ENCODE measurements at regions not wholly inside any gene's neighbourhood (a gene's known extent, or its start where the extent isn't known, plus 50 kb on each side); places are given as distances from the start of the nearest gene placed in this dataset.

DNA sequence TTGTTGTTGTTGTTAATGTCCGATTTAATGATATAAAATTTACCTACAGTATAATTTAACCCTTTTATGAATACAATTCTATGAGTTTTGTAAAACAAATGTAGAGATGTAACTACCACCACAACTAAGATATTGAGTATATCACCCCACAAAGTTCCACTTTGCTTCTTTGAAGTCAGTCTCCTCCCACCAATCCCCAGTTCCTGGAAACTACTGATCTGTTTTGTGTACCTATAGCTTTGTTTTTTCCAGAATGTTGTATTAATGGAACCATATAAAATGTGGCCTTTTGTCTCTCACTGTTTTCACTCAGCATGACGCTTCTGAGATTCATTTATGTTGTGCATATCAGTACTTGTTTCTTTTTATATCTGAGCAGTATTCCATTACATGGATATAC lies 52.3 kb upstream of the FAM9C start:
- TF ChIP-seq SP1 (IDR thresholded peaks at IDR 0.05) = no peak
- no peak for TF ChIP-seq GABPA (IDR thresholded peaks at IDR 0.05 in 1 of 2, conservative IDR thresholded peaks at IDR 0.05 in 1 of 2)
- no peak for TF ChIP-seq EGR1 (IDR thresholded peaks at IDR 0.05; ENCODE audit: low read depth in 2 of 2)
- TF ChIP-seq, protein P1, sequence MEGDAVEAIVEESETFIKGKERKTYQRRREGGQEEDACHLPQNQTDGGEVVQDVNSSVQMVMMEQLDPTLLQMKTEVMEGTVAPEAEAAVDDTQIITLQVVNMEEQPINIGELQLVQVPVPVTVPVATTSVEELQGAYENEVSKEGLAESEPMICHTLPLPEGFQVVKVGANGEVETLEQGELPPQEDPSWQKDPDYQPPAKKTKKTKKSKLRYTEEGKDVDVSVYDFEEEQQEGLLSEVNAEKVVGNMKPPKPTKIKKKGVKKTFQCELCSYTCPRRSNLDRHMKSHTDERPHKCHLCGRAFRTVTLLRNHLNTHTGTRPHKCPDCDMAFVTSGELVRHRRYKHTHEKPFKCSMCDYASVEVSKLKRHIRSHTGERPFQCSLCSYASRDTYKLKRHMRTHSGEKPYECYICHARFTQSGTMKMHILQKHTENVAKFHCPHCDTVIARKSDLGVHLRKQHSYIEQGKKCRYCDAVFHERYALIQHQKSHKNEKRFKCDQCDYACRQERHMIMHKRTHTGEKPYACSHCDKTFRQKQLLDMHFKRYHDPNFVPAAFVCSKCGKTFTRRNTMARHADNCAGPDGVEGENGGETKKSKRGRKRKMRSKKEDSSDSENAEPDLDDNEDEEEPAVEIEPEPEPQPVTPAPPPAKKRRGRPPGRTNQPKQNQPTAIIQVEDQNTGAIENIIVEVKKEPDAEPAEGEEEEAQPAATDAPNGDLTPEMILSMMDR (IDR thresholded peaks at IDR 0.05; ENCODE audit: low read depth, low read length, missing input control) = no peak
- TF ChIP-seq, protein P2, sequence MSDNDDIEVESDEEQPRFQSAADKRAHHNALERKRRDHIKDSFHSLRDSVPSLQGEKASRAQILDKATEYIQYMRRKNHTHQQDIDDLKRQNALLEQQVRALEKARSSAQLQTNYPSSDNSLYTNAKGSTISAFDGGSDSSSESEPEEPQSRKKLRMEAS (IDR thresholded peaks at IDR 0.05) = no peak
- TF ChIP-seq RAD21 (IDR thresholded peaks at IDR 0.05) = no peak
- TF ChIP-seq, protein P3, sequence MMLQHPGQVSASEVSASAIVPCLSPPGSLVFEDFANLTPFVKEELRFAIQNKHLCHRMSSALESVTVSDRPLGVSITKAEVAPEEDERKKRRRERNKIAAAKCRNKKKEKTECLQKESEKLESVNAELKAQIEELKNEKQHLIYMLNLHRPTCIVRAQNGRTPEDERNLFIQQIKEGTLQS (IDR thresholded peaks at IDR 0.05) = no peak
- TF ChIP-seq RXRA (IDR thresholded peaks at IDR 0.05) = no peak
- TF ChIP-seq, protein P4, sequence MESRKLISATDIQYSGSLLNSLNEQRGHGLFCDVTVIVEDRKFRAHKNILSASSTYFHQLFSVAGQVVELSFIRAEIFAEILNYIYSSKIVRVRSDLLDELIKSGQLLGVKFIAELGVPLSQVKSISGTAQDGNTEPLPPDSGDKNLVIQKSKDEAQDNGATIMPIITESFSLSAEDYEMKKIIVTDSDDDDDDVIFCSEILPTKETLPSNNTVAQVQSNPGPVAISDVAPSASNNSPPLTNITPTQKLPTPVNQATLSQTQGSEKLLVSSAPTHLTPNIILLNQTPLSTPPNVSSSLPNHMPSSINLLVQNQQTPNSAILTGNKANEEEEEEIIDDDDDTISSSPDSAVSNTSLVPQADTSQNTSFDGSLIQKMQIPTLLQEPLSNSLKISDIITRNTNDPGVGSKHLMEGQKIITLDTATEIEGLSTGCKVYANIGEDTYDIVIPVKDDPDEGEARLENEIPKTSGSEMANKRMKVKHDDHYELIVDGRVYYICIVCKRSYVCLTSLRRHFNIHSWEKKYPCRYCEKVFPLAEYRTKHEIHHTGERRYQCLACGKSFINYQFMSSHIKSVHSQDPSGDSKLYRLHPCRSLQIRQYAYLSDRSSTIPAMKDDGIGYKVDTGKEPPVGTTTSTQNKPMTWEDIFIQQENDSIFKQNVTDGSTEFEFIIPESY (IDR thresholded peaks at IDR 0.05) = no peak

Measured in liver (tissue), 3 donors.